ENCODE measurements at regions not wholly inside any gene's neighbourhood (a gene's known extent, or its start where the extent isn't known, plus 50 kb on each side); places are given as distances from the start of the nearest gene placed in this dataset.

GRCh38 chr3:13258986-13259514 lies 161.1 kb downstream of the NUP210 start:
- DNase-seq (ENCODE audit: low read depth in 1 of 2, low spot score in 1 of 2): no peak
- no peak overlapping the region for H3K4me3 ChIP-seq (replicated peaks; ENCODE audit: insufficient read depth, low read length)
- H3K27me3 ChIP-seq (ENCODE audit: insufficient read depth, poor library complexity, severe bottlenecking): peaks cover 13% of the 10 kb centered on the region
- no peak for TF ChIP-seq POLR2AphosphoS5 (IDR thresholded peaks at IDR 0.05; ENCODE audit: low read depth)
- no peak for TF ChIP-seq GABPA (IDR thresholded peaks at IDR 0.05; ENCODE audit: low read depth)
- no peak for TF ChIP-seq REST (IDR thresholded peaks at IDR 0.05; ENCODE audit: insufficient replicate concordance, low read depth)
- no peak for TF ChIP-seq SPI1 (IDR thresholded peaks at IDR 0.05; ENCODE audit: borderline replicate concordance, low read depth)
- TF ChIP-seq CTCF (IDR thresholded peaks at IDR 0.05; ENCODE audit: insufficient read depth, low read length): no peak
- H3K27ac ChIP-seq (replicated peaks): no peak overlapping the region

GRCh38 chr3:13258280-13258679 lies 161.8 kb downstream of the NUP210 start:
- H3K4me3 ChIP-seq (replicated peaks; ENCODE audit: insufficient read depth, low read length): no peak overlapping the region
- H3K27me3 ChIP-seq (ENCODE audit: insufficient read depth, poor library complexity, severe bottlenecking): peaks cover 13% of the 10 kb centered on the region
- no peak overlapping the region for H3K27ac ChIP-seq (replicated peaks)
- TF ChIP-seq REST (IDR thresholded peaks at IDR 0.05; ENCODE audit: insufficient replicate concordance, low read depth) (no peak), POLR2AphosphoS5 (IDR thresholded peaks at IDR 0.05; ENCODE audit: low read depth) (no peak), CTCF (IDR thresholded peaks at IDR 0.05; ENCODE audit: insufficient read depth, low read length) (no peak), SPI1 (IDR thresholded peaks at IDR 0.05; ENCODE audit: borderline replicate concordance, low read depth) (no peak), GABPA (IDR thresholded peaks at IDR 0.05; ENCODE audit: low read depth) (no peak)
- no peak for DNase-seq (ENCODE audit: low read depth in 1 of 2, low spot score in 1 of 2)

GRCh38 chr3:13257666-13258065 lies 162.5 kb downstream of the NUP210 start:
- H3K27me3 ChIP-seq (ENCODE audit: insufficient read depth, poor library complexity, severe bottlenecking): peaks cover 15% of the 10 kb centered on the region
- no peak overlapping the region for H3K27ac ChIP-seq (replicated peaks)
- TF ChIP-seq GABPA (IDR thresholded peaks at IDR 0.05; ENCODE audit: low read depth) (no peak), SPI1 (IDR thresholded peaks at IDR 0.05; ENCODE audit: borderline replicate concordance, low read depth) (no peak)
- no peak for DNase-seq (ENCODE audit: low read depth in 1 of 2, low spot score in 1 of 2)
- no peak overlapping the region for H3K4me3 ChIP-seq (replicated peaks; ENCODE audit: insufficient read depth, low read length)

- Histone ChIP-seq H3K27ac (replicated peaks) (no peak overlapping the region), H3K27me3 (ENCODE audit: insufficient read depth, poor library complexity, severe bottlenecking) (peaks cover 15% of the 10 kb centered on the region), H3K4me3 (replicated peaks; ENCODE audit: insufficient read depth, low read length) (no peak overlapping the region)
- no peak for DNase-seq (ENCODE audit: low read depth in 1 of 2, low spot score in 1 of 2)
- TF ChIP-seq SPI1 (IDR thresholded peaks at IDR 0.05; ENCODE audit: borderline replicate concordance, low read depth) (no peak), CTCF (IDR thresholded peaks at IDR 0.05; ENCODE audit: insufficient read depth, low read length) (no peak), POLR2AphosphoS5 (IDR thresholded peaks at IDR 0.05; ENCODE audit: low read depth) (no peak), GABPA (IDR thresholded peaks at IDR 0.05; ENCODE audit: low read depth) (no peak), REST (IDR thresholded peaks at IDR 0.05; ENCODE audit: insufficient replicate concordance, low read depth) (no peak)
These were observed 163.3 kb downstream of the NUP210 start for GRCh38 chr3:13256845-13257244.

Data from HL-60 (cell line).